Heart left ventricle (tissue), 13 donors: ENCODE measurements at regions not wholly inside any gene's neighbourhood (a gene's known extent, or its start where the extent isn't known, plus 50 kb on each side); places are given as distances from the start of the nearest gene placed in this dataset.

Experiments
- POLR2A ChIP-seq, 2 donors: fragments of 450-650 bp; IDR thresholded peaks; one replicate each; pipeline ENCODE4 v1.6.1; 2017; ENCODE audit warnings: antibody characterized with exemption in 2 of 2, mild to moderate bottlenecking in 2 of 2, moderate library complexity in 2 of 2
- TF ChIP-seq, protein P1 (sequence below), 12 donors: fragments of 200-600 bp; sonication (generic) in 4 of 12; IDR thresholded peaks; one replicate each; pipeline versions ENCODE4 v1.5.0 to v1.8.0; 2018 to 2022; ENCODE audit warnings: antibody characterized with exemption in 12 of 12, mild to moderate bottlenecking in 5 of 12
- donor health status: ischemic (EF 13 %, LVEDD 7.1; RV severe dilation, severe dysfunction).
- donor health status: DM: no; HTN: yes; CAD: no.
- donor health status: DM: no; HTN: no; CAD: no.
- donor health status: ischemic (EF 25% LVEDD 6.9; RV normal size, moderate dysfunction).
- donor health status: ischemic (EF 25% LVEDD 5.7; RV mildly dilated, moderate dysfunction).
- donor health status: ischemic (EF 35%, LVEDD 5.7; RV mildly dilated, moderate dysfunction).
- donor health status: nonischemic (EF 11% LVEDD 7.7; RV severe dilation, severe dysfunction).
- donor health status: DM: yes; HTN: yes; CAD: no.
- donor health status: PGD.
- donor health status: ischemic (EF 29% LVEDD 5.4; RV normal size, mild dysfunction).
- donor health status: nonischemic (EF 23%, LVEDD 6.1; RV moderate dilation, normal function).

DNA sequence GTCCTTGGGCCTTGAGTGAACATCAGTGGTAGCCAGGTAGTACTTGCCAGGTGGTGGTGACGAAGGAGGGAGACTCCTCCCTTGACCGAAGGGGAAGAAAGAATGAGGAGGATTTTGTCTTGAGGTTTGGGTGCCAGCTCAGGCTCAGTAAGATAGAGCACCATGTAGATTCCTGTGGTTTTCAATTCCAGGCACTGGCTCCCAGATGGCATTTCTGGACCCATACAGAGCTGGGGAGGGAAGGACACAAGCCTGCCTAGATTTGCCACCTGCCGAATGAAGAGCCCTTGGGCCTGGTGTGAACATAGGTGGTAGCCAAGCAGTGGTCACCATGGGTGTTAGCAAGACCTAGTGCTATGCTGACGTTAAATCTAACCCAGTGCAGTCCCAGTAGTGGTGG is 108.8 kb upstream of the UBE2E3 start:
- TF ChIP-seq, protein P1, sequence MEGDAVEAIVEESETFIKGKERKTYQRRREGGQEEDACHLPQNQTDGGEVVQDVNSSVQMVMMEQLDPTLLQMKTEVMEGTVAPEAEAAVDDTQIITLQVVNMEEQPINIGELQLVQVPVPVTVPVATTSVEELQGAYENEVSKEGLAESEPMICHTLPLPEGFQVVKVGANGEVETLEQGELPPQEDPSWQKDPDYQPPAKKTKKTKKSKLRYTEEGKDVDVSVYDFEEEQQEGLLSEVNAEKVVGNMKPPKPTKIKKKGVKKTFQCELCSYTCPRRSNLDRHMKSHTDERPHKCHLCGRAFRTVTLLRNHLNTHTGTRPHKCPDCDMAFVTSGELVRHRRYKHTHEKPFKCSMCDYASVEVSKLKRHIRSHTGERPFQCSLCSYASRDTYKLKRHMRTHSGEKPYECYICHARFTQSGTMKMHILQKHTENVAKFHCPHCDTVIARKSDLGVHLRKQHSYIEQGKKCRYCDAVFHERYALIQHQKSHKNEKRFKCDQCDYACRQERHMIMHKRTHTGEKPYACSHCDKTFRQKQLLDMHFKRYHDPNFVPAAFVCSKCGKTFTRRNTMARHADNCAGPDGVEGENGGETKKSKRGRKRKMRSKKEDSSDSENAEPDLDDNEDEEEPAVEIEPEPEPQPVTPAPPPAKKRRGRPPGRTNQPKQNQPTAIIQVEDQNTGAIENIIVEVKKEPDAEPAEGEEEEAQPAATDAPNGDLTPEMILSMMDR (IDR thresholded peaks at IDR 0.05) = no peak
- TF ChIP-seq POLR2A (IDR thresholded peaks at IDR 0.05) = no peak
